LNCAP (cell line): ENCODE measurements at regions not wholly inside any gene's neighbourhood (a gene's known extent, or its start where the extent isn't known, plus 50 kb on each side); places are given as distances from the start of the nearest gene placed in this dataset.

Experiments used
- CTCF ChIP-seq: fragments of 450-650 bp; IDR thresholded peaks from 2 replicates; pipeline ENCODE4 v1.5.1; 2017; ENCODE audit warnings: mild to moderate bottlenecking

DNA sequence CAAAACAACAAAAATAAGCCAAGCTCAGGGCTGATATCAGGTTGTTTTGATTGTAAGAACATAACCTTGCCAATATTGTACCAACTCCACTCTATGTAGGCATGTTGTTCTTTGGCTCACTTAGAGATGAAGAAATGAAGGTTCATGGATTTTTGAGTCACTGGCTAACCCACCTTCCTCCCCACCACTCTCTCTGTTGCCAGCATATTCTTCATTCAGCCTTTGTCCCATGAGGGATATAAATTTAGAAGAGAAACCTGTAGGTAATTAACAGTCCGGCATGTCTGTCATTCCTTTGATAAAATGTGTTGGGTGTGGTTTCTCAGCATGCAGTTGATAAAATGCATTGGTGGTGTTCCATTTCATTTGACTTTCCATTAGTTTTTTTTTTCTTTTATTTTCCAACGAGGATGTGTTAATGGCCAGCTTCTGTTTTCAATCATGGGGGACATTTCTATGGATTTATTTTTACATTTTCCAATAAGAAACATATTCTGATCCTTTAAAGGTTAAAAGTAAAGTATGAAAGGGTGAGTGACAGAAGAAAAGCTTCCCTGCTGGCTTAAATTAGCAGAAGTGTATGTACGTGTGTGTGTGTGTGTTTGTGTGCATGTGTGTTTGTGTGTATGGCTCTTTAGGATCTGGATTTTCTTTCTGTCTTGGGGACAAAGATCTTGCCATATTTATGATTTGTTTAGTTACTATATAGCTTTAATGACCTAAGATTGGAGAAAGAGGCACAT lies 166.2 kb upstream of the KCNJ16 start:
- no peak for TF ChIP-seq CTCF

GRCh38 chr17:69909389-69909788 lies 165.6 kb upstream of the KCNJ16 start:
- TF ChIP-seq CTCF = no peak

GRCh38 chr17:69912805-69913204 lies 162.2 kb upstream of the KCNJ16 start:
- TF ChIP-seq CTCF = no peak

DNA sequence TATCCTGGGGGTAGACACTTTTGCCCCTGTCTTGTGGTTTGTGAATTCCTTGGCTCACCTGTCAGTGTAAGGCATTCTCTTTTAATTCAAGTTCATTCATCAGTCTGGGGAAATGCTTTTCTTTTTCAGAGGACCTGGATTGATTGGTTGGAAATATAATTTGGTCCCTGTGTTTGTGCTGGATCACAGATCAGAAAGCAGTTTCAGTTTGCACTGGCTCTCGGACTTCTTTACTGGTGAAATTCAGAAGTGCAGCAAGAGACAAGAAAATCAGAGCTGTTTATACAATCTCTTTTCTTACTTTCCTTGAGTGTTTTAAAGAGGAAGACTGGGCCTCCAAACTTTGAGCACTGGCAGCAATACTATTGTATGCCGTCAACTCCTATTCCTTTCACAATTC lies 161.8 kb upstream of the KCNJ16 start:
- TF ChIP-seq CTCF = no peak

DNA sequence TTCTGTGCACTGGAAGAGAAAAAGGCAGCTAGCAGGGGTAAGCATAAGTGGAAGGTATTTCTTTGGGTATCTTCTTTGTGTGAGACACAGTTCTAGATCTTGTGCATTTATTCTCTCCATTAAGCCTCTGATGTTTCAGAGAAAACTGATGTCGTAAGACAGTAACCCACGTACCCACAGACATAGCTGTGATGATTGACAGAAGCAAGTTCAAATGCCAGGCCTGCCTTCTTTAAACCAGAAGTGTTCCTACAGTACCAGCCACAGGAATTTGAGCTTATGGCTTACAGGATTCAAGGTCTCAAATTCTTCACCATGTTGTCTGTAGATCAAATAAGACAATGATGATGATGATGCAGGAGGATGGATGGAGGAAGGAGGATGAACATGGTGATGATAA lies 161.4 kb upstream of the KCNJ16 start:
- TF ChIP-seq CTCF = no peak

DNA sequence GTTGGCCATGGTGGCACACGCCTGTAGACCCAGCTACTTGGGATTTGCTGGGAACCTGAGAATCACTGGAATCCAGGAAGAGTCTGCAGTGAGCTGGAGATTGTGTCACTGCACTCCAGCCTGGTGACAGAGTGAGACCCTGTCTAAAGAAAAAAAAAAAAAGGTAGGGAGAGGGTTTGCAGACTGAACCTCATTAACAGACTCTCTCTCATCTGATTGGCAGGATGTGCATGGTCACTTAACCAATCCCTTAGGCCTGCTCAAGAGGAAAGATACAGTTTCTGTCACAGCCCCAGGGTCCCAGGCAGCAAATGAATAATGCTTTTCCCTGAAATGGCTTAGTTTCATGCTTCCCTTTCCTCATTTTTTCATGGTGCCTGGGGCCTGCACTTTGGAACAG lies 160.5 kb upstream of the KCNJ16 start:
- TF ChIP-seq CTCF = no peak

DNA sequence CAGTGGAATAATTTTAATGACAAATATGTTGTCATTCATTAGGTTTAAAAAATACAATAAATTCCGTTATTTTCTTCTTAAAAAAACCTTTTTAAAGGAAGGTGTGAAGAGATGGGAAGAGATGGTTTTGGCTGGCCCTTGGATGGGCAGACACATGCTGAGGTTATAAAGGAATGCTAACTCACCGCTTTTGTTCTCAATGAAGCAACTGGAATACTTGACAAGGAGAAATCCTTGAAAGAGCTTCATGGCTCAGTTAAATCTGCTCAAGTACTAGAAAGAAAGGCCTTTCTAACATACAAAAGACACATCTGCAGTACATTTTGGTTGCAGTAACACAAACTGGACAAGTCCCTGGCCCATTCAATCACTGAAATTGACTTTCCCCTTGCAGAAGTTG lies 158.3 kb upstream of the KCNJ16 start:
- no peak for TF ChIP-seq CTCF

GRCh38 chr17:69918164-69918563 lies 156.9 kb upstream of the KCNJ16 start:
- no peak for TF ChIP-seq CTCF
